T-helper 1 cell (primary cell): ENCODE measurements at regions not wholly inside any gene's neighbourhood (a gene's known extent, or its start where the extent isn't known, plus 50 kb on each side); places are given as distances from the start of the nearest gene placed in this dataset.
A peak's percentile ranks its signal among the peaks of the same experiment; 100 is the strongest.
"Not testable (repeated sequence)": the region's sequence is repeated elsewhere in the genome, so short reads cannot be mapped to it uniquely, and the experiment has no call there.

Source experiments
- DNase-seq, 5 donors: peaks; one replicate each; pipeline ENCODE4 v3.0.0-alpha.2; 2012 to 2020

DNA sequence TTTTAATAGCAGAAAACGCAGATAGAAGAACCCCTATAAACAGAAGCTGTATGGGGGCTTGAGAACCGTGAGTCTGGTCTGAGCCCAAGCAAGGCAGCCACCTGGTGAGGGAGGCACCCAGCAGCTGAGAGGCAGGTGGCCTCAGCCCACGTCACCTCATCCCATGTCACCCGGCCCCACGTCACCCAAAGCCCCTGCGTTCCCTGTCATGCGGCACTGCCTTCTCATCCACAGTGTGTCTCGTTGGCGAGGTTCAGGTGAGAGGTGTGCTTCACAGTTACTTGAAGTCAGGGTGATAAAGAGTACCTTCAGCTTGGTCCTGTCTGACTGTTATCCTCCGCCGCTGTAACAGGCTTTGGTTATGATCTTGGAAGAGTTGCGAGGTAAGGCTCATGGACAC lies 80.6 kb upstream of the IRX4 start:
- DNase-seq = no peak

DNA sequence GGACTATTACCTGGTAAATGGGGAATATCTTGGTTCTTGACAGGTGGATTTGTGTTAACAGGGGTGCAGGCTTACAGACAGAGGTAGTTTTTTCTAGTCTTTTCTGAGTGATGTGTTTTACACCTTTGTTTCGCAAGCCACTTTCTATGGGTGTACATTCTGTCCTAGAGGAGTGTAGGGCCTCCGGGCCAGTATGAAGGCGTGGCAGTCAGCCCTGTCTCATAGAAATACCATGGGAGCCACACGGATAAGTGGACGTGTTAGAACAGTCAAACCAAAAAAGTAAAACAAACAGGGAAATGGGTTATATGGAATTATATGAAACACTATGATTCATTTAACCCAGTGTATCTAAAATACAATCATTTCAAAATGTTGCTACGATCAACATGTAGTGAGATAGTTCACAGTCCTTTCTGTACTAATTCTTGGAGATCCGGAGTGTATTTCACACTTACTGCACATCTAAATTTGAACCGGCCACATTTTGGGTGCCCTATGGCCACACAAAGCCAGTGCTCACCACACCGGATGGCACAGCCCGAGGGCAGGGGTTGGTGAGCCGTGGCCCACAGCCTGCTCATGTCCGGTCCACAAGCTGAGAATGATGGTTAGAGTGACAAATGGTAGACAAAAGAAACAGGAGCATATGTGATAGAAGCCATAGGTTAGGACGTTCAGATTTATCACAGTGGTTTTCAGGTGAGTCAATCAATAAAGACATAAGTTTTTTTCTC lies 80.1 kb upstream of the IRX4 start:
- DNase-seq = no peak

DNA sequence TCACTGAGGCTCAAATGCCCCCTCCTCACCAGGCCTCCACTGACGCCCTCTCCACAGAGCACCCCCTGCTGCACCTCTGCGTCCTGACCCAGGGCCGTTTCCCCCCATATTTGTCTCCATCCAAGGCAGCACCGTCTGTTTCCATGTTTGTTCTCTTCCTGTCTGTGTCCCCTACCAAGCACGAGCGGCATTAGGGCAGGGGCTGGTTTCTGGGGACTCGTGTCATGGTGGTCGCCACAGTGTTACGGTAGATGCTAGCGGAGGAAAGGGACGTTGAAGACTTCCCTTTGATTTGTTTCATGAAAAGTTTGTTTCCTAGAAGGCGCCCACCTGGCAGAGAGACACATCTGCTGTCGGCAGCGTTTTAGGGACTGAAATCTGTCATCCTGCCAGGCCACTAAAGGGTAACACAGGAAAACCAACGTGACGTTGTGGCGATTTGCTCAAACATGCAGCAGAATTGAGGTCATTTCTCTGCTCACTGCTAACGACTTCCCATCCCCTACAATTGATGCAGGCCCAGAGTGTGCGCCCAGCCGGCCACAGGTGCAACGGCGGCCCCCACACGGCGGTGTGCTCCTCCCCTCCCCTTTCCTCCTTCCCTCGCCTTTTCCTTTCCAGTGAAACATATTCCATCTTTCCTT lies 79.3 kb upstream of the IRX4 start:
- peak in 1 of 5 donors; percentile 9 for DNase-seq

DNA sequence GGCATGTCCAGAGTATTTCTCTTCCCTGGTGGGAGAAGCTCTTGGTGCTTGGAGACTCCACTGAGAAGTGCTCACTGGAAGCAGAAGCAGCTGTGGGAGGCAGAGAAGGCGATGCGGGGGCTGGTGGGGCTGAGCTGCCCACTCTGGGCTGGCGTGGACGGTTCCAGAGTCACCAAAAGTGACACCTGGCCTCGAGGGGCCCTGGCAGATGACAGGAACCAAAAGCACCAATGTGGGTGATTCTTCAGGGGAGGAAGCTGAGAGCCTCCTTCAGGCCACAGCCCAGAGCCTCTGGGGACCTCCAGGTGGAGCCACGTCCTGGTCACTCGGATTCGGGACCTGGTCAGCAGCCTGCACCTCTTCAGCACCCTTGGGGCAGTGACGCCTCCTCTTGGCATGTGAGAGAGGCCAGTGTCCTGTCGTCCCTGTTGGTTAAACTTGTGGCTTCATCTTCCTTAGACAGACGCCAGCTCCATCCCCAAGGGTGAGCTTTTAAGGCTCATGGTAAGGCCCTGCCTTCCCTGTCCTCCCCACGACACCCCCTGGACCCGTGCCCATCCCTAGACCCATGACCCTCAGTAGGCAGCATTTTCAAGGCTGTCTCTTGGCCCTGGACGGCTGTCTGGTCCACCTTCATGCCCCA lies 78.7 kb upstream of the IRX4 start:
- DNase-seq = no peak

DNA sequence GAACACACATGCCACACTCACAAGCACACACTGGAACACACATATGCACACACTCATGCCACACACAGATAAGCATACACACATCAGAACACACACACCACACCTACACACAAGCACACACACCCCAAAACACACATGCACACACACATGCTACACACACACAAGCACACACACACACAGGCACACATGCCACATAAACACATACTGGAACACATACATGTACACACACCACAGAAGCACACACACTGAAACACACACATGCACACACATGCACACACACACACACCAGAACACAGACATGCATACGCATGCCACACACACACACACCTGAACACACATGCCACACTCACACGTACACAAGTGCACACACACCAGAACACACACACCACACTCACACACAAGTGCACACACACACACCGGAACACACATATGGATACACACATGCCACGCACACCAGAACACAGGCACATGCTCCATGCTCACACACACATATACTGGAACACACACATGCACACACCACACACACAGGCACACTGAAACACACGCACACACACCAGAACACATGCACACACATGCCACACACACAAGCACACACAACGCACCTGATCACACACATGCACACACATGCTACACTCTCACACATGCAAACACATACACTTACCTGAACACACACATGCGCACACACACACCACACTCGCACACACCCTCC lies 78.0 kb upstream of the IRX4 start:
- no peak for DNase-seq

DNA sequence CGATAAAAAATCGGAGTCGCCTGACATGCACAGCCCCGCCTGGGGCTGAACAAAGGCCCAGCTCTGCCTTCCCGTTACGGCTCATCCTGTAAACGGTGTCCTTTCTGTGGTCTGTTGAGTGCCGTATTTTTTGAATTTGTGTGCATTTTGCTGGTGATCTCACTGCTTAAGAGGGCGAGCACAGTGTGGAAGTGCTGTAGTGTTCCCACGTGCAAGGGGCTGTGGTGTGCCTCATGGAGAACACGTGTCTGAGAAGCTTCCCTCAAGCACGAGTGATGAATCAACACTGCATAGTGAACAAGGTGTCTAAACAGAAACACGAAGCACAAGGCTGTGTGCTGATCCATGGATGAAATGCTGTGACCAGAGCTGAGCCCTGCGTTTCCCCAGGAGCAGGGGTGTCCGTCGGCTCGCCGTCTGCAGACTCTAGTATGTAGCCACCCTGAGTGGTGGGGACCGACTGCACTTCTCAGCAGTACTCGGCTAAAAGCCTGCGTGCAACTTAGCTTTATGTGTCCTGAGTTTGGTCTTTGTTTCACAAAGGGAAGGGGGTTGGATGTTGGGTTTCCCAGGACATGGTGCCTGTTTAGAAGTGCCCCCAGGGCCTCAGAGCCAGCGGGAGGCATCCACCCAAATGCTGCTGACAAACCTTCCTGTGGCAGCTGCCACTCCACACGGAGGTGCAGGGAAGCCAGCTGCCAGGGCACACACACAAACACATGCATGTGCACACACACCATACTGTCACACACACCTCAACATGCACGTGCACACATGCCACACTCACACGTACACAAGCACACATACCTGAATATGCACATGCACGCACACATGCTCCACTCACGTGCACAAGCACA lies 77.2 kb upstream of the IRX4 start:
- no peak for DNase-seq

DNA sequence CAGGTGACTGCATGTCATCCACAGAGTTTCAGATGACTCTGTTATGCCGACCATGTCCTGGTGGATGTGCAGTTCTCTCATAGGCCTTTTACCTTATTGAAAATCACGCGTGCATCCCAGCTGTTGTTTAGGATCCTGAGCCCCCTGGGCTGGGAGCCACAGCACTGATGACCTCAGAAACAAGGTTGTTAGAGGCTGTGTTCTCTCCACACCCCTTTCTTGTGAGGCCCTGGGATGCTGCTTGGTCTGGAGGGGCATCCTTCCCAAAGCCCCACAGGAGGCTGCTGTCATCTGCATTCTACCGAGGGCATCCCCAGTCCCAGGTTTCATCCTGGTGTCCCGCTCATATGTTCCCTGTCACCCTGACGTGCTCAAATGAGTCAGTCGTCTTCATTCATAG lies 76.5 kb upstream of the IRX4 start:
- DNase-seq = no peak

DNA sequence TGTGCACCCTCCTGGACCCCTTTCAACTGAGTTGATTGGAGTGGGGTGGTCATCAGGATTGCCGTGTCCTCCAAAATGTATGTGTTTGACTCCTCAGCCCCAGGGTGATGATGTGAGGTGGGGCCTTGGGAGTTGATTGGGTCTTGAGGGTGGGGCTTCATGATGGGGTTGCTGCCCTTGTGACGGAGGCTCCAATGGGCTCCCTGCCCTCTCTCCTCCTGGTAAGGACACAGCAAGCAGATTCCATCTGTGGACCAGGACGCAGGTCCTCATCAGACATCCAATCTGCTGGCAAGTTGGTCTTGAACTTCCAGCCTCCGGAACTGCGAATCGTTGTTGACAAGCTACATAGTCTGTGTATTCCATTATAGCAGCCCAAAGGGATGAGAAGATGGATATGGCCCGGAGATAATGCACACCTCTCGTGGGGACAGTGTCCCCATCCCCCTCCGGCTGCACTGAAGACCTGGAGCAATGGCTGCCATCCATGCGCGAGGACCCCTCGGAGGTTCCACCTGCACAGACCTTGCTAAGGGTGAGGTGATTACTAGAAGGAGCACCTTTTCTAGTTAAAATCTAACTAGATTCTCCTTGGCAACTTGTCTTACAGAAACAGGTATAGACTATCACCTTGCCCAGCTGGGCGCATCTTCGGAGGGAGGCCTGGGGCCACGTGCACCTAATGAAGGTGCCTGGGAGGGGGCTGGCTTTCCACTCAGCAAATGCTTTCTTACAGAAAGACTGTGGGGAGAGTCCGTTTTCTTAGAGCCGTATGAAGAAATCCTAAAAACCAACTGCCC lies 75.7 kb upstream of the IRX4 start:
- no peak for DNase-seq

DNA sequence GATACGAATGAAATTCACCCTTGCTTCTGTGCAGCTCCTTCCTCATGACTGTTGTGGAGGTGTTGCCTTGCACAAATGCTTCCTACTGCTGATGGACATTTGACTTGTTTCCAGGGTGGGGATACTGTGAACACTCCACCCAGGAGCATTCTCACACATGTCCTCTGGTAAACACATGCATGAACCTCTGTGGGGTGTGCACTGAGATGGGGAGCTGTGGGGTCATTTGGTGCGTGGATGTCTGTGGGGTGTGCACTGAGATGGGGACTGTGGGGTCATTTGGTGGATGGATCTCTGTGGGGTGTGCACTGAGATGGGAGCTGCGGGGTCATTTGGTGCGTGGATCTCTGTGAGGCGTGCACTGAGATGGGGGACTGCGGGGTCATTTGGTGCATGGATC lies 72.9 kb upstream of the IRX4 start:
- DNase-seq = no peak

DNA sequence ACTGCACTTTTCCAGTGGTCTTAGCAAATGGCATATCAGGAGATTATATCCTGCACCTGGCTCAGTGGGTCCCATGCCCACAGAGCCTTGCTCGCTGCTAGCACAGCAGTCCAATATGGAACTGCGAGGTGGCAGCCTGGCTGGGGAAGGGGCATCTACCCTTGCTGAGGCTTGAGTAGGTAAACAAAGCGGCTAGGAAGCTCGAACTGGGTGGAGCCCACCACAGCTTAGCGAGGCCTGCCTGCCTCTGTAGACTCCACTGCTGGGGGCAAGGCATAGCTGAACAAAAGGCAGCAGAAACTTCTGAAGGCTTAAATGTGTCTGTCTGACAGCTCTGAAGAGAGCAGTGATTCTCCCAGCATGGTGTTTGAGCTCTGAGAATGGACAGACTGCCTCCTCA lies 71.0 kb upstream of the IRX4 start:
- DNase-seq = not testable (repeated sequence)

DNA sequence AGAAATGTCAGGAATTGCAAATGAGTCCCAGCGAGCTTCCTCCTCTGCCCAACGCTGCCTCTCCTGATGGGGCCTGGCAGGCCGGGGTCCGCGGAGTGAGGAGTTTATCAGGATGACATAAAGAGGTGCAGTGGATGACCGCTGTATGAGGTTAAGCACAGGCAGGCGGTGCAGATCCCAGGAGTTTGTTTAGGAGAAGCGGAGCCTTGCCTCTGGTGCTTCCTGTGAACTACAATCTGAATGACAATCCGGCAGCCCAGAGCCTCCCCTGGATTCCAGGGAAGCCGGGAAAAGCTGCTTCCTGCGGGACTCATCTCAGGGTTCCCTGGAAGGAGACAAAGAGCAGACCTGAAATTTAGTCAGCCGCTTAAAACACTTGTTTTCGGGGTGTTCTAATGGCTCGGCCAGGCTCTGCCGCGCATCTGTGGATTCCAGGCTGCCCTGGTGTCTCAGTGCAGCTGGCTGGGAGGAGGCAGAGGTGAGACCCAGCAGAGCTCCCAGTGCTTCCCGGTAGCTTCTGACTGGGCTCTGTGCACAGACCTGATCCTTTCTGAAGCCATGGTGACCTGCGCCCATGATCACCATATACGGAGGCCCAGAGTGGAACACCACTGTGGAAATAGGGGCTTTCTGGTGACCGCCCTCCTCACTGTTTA lies 69.8 kb upstream of the IRX4 start:
- DNase-seq = no peak

DNA sequence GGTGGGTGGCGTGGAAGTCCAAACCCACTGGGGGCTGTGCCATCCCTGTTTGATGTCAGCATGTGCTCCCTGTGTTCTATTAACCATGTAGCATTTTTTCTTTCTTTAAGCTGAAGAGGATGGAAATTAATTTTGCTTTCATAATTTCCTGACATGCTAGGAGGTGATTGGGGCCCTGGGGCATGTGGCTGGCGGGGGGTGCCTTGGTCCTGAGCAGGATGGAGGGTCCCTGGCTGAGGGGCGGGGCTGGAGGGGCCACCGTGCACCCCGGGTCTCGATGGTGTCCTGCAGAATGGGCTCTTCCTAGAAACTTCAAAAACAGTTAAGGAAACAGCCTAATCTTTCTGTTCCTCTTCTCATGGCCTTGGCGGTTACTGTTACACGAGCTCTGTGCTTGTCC lies 69.3 kb upstream of the IRX4 start:
- no peak for DNase-seq

DNA sequence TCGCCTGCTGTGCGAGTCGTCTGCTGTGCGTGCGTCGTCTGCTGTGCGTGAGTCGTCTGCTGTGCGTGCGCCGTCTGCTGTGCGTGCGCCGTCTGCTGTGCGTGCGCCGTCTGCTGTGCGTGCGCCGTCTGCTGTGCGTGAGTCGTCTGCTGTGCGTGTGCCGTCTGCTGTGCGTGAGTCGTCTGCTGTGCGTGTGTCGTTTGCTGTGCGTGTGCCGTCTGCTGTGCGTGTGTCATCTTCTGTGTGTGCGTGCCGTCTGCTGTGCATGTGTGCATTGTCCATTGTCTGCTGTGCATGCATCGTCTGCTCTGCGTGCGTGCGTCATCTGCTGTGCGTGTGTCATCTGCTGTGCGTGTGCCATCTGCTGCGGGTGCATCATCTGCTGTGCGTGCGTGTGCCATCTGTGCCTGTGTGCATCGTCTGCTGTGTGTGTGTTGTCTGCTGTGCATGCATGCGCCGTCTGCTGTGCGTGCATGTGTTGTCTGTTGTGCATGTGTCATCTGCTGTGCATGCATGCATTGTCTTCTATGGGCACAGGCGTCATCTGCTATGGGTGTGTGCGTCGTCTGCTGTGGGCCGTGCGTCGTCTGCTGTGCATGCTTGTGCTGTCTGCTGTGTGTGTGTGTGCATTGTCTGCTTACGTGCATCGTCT lies 68.6 kb upstream of the IRX4 start:
- DNase-seq = no peak

DNA sequence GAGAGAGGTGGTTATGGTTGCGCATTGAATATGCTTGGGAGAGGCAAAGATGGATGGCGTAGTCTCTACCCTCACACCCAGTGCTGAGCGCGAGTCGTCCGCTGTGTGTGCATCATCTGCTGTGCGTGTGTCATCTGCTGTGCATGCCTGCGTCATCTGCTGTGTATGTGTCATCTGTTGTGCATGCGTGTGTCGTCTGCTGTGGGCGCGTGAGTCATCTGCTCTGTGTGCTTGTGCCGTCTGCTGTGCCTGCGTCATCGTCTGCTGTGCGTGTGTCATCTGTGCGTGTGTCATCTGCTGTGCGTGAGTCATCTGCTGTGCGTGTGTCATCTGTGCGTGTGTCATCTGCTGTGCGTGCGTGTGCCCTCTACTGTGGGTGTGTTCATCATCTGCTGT lies 68.0 kb upstream of the IRX4 start:
- DNase-seq = no peak

DNA sequence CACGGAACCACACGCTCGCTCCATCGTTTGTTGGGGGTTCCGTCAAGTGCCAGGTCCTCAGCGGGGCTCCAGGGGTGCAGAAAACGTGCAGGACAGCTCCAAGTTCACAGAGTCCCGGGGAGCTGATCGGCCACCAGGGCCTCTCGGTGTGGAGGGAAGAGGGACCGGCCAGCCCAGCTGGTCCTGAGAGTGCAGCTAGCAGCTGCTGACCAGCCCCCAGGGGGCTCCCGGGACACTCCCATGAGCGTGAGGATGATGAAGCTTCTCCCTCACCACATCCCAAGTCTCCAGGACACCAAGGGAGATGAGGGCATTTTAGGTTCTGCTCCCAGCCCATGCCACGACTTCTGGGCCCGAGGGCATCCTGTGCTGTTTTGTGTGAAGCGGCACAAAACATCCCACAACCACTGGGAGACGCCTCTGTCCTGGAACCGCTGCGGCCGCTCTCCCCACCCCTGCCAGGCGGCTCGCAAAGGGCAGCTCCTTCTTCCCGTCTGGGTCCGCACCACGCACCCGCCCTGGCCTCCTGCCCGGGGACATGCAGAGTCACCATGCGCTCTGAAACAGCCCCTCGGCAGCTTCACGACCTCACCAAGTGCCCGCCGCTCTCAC lies 67.5 kb upstream of the IRX4 start:
- DNase-seq = no peak

DNA sequence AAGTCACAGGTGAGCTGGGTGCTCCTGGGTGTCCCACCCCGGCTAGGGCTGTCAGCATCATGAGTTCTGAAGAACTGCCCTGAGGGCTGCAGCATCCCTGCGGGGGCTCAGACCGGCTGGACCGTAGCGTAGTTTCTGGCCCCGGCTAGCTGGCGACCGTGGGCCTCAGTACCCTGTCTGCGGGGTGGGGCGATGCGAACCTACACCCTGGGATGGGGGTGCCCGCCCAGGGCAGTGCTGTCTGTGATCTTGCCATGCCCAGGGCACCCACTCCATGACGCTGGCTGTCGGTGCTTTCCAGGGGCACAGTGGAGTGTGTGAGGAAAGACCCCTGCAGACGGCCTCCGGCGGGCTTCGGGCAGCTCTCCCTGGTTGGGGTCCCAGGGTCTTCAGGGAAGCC lies 66.5 kb upstream of the IRX4 start:
- DNase-seq = no peak

DNA sequence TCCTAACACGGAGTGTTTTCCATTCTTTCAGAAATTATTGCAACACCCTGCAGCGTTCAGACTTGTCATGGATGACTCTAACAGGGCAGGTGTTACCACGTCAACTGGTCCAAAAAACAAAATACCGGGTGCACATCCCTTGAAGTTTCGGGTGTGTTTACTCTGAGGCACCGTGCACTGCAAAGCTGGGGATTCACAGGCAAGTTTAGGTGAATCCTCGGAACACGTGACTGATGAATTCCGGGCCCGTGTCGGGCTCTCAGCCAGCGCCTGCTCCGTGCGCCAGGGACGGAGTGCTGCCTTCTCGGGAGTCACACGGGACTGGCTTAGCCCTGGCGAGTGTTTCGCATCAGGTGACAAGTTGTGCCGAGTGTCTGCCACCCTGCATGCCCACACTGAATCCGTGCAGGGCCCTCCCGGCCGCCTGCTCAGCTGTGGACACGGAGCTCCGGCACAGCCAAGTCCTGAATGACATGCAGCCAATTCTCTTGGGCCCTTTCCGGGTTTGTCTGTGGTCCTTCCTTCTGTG lies 66.0 kb upstream of the IRX4 start:
- no peak for DNase-seq

DNA sequence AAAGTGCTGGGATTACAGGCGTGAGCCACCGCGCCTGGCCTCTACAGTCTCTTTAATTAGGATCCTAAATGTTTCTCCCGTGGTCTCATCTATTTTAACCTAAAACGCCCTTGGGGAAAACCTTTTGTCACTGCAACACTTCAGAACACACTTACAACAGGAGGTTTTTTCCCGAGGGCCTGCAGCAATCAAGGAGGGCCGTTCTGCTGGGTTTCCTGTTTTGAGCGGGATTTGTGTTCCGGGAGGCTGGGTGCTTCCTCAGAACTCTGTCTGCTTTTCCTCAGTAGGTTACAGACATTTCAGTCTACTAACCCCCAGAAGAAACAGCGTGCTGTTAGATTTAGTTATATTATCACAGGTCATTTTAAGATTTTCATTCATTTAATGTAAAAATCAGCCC lies 65.4 kb upstream of the IRX4 start:
- DNase-seq = no peak

DNA sequence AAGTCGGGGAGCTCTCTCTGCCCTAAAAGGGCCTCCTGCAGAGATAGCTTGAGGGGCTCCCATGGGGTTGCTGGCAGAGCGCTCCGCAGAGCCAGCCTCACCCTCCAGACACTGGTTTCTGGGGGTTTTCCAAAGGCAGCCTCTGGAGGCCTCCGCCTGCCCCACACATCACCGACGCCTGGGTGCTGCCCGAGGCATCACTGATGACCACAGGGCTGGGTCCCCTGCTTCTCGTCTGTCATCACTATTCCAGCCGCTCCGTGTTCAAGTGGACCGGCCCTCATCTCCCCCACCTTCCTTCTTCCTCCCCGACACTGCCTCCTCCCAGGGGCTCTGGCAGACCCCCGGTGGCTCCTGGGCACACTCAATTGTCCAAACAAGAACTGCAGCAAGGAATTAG lies 64.1 kb upstream of the IRX4 start:
- no peak for DNase-seq

DNA sequence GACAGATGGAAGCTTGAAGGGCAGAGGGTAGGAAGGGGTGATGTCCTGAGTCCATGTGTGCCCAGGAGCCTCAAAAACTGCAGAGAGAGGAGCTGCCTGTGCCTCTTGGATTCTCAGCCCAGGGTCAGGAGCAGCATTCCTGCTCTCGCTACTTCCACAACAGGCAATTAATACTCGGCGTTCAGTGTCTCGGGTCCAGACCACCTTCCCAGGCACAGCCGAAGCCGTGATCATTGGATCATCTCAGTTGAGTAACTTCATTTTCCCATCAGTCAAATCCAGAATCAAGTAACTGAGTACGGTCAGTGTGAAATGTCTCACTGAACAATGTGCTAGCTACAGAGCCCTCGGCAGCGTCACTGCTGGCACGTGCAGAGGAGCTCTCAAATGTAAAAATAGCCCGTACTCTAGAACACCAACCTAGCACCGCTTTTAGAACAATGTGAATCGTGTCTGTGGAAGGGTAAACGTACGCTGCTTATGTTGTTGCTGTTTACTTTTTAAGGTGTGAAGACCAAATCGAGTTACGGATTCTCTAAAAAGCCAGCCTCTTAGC lies 63.5 kb upstream of the IRX4 start:
- DNase-seq = no peak
